ENCODE measurements at regions not wholly inside any gene's neighbourhood (a gene's known extent, or its start where the extent isn't known, plus 50 kb on each side); places are given as distances from the start of the nearest gene placed in this dataset.

DNA sequence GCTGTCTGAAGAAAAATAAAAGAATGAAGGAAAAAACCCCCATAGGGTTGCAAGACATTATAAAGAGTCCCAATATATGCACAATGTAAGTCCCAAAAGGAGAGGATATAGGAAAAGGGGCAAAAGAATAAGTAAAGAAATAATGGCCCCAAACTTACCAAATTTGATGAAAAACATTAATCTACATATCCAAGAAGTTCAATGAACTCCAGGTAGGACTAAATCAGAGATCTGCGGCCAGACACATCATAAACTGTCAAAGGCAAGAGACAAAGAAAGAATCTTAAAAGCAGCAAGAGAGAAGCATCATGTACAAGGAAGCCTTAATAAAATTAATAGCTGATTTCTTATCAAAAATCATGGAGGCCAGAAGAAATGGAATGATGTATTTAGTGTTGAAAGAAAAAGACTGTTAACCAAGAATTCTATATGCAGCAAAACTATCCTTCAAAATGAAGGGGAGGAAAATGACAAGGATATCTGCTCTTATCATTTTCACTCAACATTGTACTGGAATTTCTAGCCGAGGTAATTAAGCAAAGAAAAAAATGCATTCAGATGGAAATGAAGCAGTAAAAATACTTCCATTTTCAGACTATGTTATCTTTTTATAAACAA, 95.7 kb upstream of the GLI3 start:
- H4K20me1 ChIP-seq (replicated peaks; ENCODE audit: control insufficient read depth, insufficient read depth, low read length) = no peaks in the 10 kb centered on the region
- no TSS peak for BruUV-seq (replicated peaks)
- H3K27me3 ChIP-seq (ENCODE audit: control insufficient read depth in 2 of 2, insufficient read depth in 2 of 2, low read length in 2 of 2) = no peaks in the 10 kb centered on the region
- TF ChIP-seq ZNF644 (tag; IDR thresholded peaks at IDR 0.05; ENCODE audit: low read depth) (no peak), ETV5 (CRISPR knock-in tag; IDR thresholded peaks at IDR 0.05; ENCODE audit: low read depth) (no peak), TEAD2 (tag; IDR thresholded peaks at IDR 0.05) (no peak)
- TF ChIP-seq, protein P1, sequence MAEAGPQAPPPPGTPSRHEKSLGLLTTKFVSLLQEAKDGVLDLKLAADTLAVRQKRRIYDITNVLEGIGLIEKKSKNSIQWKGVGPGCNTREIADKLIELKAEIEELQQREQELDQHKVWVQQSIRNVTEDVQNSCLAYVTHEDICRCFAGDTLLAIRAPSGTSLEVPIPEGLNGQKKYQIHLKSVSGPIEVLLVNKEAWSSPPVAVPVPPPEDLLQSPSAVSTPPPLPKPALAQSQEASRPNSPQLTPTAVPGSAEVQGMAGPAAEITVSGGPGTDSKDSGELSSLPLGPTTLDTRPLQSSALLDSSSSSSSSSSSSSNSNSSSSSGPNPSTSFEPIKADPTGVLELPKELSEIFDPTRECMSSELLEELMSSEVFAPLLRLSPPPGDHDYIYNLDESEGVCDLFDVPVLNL (CRISPR knock-in tag; IDR thresholded peaks at IDR 0.05; ENCODE audit: low read depth) = no peak
- TF ChIP-seq, protein P2, sequence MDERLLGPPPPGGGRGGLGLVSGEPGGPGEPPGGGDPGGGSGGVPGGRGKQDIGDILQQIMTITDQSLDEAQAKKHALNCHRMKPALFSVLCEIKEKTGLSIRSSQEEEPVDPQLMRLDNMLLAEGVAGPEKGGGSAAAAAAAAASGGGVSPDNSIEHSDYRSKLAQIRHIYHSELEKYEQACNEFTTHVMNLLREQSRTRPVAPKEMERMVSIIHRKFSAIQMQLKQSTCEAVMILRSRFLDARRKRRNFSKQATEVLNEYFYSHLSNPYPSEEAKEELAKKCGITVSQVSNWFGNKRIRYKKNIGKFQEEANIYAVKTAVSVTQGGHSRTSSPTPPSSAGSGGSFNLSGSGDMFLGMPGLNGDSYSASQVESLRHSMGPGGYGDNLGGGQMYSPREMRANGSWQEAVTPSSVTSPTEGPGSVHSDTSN (CRISPR knock-in tag; IDR thresholded peaks at IDR 0.05; ENCODE audit: low read depth) = no peak
- TF ChIP-seq, protein P2 (tag; conservative IDR thresholded peaks at IDR 0.05; ENCODE audit: low read depth) = no peak
- no peak overlapping the region for H3K4me3 ChIP-seq
- WGBS (ENCODE audit: insufficient coverage, low coverage, missing lambda C conversion rate) = 0% methylated on average over 2 of the region's 2 CpGs
- no peak overlapping the region for H3K4me2 ChIP-seq (ENCODE audit: insufficient read depth, low read length)
- FAIRE-seq = no peak
- ChIA-PET POLR2A (no interaction called here), CTCF (ENCODE audit: low intra/inter-chr PET ratio) (no interaction called here)
- intact Hi-C loops (cut with micrococcal nuclease) = no loop called here
- H3K27ac ChIP-seq (ENCODE audit: extremely low read depth, low read depth, low read length) = no peak overlapping the region
- H3K4me1 ChIP-seq (replicated peaks in 1 of 2; ENCODE audit: control insufficient read depth in 2 of 2, insufficient read depth in 2 of 2, low read length in 2 of 2) = no peaks in the 10 kb centered on the region
- H2AFZ ChIP-seq (ENCODE audit: low read depth, low read length) = no peak overlapping the region
- DNase-seq (ENCODE audit: extremely low read depth in 1 of 4, low spot score in 3 of 4) = no peak
- H3K9me1 ChIP-seq (ENCODE audit: control insufficient read depth, insufficient read depth, low read length) = no peaks in the 10 kb centered on the region
- no peak overlapping the region for H3K9ac ChIP-seq (ENCODE audit: insufficient read depth in 1 of 2, low read depth in 2 of 2, low read length in 2 of 2)
- H3K36me3 ChIP-seq (ENCODE audit: control insufficient read depth, insufficient read depth, low read length) = no peaks in the 10 kb centered on the region
- no peaks in the 10 kb centered on the region for H3K79me2 ChIP-seq (ENCODE audit: control insufficient read depth, insufficient read depth, low read length)
- in situ Hi-C loops (cut with MboI) = no loop called here
- no peaks in the 10 kb centered on the region for H3K9me3 ChIP-seq (replicated peaks; ENCODE audit: control insufficient read depth, insufficient read depth, low read depth, low read length)
- ATAC-seq = no peak

All from K562 (cell line).